HG03378 (cell line): ENCODE measurements at regions not wholly inside any gene's neighbourhood (a gene's known extent, or its start where the extent isn't known, plus 50 kb on each side); places are given as distances from the start of the nearest gene placed in this dataset.

Experiments
- ATAC-seq: cut with Tn5 transposase; IDR thresholded peaks from one replicate; pipeline ENCODE4 v1.9.1; 2021; ENCODE audit warnings: mild to moderate bottlenecking, moderate library complexity; ENCODE audit not compliant: unreplicated experiment

DNA sequence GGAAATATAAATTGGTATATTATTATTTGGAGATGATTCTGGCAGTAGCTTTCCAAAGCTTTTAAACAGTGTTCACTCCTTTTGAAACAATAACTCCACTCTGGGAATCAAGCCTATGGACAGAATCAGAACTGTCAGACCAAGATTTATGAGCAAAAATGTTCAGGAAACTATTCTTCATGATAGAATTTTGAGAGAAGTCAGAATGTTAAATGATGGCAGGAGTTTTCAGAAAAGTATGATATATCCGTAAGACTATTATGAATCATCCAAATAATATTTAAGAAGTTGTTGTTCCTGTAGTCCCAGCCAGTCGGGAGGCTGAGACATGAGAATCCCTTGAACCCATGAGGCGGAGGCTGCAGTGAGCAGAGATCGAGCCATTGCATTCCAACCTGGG is 50.5 kb upstream of the ADGRG2 start:
- ATAC-seq: no peak

DNA sequence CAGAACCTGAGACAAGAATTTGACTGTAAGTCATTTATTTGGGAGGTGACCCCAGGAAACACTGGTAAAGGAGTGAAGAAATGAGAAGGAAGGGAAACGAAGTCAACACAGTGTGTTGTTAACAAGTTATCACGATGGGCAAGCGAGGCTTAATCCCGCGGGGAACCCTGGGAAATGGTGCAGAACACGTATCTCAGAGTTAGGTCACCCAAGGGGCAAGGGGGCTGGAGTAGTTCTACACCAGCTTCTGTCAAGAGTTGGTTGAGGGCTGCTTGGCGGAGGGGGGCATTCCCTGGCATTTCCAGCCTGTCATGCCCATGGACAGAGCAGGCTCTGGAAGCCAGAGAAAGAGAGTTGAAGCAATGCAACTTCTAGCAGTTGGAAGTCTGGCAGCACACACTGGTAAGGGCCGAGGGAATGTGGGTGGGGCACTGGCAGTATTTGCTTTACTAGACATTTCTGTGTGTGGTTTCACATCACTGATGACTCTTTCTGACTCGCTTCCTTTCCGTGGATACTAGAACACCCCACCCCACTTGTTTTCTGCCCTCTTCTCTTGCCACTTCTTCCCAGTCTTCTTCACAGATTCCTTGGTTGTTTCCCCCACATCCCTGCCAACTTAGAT is 52.2 kb upstream of the ADGRG2 start:
- ATAC-seq: no peak

DNA sequence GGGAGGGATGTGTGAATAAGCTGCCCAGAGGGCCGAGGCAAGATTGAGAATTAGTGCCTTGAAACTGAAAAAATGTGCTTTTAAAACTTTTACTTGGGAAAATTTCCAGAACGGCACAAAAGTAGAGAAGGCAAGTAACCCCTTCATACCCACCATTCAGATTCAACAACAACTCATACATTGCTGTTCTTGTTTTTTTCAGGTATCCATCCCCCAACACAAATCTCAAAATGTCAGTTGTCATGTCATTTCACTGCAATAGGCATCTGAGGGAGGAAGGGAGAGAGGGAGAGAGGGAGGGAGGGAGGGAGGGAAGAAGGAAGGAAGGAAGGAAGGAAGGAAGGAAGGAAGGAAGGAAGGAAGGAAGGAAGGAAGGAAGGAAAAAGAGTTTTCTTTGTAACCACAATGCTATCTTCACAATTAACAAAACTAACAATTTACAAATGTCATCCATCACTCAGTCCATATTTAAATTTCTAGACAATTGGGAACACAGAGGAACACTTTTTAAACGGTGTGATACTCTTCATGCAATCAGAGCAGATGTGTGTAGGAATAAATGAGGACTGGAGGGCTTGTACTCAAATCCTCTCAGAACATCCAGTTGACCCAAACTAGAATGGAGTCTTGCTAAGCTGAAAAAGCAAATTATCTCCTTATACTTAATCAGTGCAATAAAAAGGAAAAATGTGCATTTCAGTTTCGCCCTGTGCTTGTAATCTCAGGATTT is 54.8 kb upstream of the ADGRG2 start:
- ATAC-seq: no peak

DNA sequence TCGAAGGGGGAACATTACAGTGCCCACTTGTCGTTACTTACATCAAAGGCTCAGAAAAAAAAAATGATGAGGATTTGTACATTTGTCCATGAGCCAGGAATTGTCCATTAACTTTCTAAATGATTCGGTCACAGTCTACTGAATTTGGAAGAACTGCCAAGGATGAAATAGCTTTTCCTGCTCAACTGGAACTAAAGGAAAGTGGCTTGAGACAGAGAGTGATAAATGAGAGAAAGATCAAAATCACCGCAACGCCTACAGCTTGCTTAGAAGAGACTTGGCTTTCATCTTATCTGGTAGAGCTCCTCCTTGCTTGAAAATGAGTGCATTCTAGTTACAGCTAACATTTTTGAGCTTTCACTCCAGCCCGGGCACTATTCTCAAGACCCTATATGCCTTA is 55.5 kb upstream of the ADGRG2 start:
- no peak for ATAC-seq

DNA sequence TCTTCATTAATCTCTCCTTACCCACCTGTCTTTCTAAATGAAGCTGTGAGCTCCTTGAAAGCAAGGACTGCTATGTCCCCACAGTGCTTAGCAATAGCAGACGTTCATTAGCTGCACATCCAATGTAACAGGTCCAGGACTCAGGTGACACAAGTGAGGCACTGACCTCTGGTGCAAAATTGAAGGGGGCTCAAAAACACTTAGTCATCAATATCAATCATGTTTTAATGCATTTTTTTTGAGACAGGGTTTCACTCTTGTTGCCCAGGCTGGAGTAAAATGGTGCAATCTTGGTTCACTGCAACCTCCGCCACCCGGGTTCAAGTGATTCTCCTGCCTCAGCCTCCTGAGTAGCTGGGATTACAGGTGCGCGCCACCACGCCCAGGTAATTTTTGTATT is 56.1 kb upstream of the ADGRG2 start:
- ATAC-seq: no peak

DNA sequence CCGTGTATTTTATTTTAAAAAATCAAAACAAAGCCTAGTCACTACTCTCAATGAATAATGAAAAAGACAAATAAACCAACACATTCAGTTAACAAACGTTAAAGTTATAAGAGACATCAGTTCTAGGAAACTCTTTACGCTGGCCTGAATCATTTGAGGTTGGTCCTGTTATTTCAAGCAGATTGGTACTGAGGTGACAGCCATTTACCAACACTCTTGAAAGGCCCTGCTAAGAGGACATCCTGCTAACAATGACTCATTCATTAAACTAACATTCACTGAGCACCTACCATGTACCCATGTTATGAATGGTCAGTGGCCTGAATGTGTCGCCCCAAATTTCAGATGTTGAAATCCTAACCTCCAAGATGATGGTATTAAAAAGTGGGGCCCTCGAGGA is 57.1 kb upstream of the ADGRG2 start:
- no peak for ATAC-seq

DNA sequence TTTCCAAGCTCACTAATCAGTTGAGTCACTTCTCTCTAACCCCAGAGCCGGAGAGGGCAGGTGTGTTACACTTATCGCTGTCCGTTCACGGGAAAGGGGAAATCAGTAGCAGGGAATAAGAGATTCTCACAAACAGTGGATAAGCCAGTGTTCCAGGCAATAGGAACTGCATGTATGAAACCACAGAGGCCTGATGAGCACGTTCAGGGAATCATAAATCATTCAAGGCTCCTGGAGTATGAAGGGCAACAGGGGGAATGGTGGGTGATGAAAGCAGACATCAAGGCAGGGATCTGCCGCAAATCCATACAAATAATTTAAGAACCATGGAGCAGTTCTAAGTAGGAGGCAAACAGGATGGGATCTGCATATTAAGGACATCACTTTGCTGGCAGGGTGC is 59.1 kb upstream of the ADGRG2 start:
- ATAC-seq: no peak

DNA sequence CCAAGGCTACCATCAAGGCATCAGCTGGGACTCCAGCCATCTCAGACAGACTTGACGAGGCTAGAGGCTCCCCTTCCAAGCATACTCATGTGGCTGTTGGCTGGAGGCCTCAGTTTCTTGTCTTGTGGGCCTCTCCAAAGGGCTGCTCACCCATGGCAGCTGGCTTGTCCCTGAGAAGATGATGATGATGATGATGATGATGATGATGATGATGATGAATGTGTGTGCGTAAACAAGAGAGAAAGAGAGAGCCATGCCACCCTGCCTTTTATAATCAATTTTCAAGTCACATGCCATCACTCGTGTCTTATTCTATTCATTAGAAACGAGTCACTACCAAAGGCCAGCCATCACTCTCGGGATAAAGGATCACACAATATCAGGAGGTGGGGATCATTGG is 60.5 kb upstream of the ADGRG2 start:
- no peak for ATAC-seq

DNA sequence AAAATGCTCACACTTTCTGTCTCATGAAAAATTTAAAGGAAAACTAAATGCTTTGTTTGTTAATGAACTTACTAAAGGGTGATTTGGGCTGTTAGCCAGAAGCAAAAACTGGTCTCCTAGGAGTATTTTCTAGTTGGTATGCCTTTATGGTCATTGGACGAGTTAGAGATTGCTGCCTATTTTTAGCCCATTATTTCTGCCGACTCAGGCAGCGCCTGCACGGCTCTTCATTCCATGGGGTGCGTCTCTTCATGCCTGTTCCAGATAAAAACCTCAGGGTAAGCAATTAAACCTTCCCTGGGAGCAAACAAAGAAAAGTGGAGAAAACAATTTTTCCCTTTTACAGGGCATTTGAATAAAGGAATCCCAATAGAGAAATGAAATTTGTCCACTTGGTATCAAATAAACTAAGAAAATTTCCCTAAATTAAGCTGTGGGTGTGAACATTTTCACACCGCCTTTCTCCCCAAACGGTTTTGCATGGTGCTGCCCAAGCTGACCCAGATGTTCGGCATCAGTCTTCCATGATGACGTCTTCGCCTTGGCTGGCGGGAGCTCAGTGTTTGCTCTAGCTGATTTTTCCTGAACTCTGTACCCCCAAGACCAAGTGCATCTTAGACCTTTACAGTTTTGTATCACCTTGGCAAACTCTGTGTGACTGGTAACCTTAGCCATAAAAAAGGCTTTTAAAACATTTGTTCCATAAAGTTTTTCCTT is 61.7 kb upstream of the ADGRG2 start:
- no peak for ATAC-seq

DNA sequence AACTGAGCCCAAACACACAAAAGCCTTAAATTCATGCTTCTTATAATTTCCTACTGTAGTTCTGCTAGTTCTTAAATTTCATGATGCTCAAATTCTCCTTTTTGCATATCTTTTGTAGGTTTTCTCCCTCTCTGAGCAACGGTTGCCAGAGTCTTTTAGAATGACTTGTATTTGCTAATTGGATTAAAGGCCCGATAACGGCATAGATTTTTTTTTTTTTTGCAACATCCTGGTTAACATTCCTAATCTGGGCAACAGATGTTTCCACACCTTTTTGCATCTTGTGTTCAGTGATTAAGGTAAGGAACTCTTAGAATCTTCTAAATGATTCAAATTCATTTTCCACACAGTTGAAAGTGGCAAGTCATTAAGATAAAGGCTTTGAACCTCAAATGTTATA is 66.3 kb upstream of the ADGRG2 start:
- no peak for ATAC-seq

DNA sequence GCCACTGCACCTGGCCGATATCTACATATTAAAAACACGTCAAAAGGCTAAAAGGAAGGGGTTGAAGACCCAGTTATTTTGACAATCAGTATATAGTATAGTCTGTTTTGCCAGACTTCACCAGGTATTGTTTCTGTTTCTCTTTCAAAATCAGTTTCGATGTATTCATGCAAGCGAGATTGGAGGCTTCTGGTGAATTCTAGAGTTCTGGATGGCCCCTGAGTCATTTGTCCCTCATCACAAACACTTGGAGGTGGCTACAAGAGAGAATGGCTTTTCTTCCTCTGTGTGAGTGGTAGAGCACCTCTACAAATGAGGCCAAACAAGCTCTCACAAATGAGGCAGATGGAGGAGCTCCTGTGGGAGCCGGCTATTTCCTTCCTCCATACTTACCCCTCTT is 68.6 kb upstream of the ADGRG2 start:
- ATAC-seq: no peak

DNA sequence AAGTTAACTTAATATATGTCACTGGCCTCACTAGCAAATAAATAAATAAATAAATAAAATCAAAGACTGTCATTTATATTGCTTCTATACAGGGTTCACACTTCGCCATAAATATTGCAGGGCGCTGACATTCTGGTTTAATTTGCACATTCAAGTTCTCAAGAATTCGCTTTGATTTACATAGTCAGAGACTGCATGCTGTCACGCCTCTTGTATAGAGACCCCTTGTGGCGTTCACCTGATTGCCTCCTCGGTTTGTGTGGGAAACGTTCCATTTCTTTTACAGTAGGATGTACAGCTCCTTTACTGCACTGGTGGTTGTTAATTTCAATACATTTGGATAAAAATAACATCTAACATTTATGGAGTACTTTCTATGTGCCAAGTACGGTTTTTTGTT is 71.3 kb upstream of the ADGRG2 start:
- no peak for ATAC-seq

DNA sequence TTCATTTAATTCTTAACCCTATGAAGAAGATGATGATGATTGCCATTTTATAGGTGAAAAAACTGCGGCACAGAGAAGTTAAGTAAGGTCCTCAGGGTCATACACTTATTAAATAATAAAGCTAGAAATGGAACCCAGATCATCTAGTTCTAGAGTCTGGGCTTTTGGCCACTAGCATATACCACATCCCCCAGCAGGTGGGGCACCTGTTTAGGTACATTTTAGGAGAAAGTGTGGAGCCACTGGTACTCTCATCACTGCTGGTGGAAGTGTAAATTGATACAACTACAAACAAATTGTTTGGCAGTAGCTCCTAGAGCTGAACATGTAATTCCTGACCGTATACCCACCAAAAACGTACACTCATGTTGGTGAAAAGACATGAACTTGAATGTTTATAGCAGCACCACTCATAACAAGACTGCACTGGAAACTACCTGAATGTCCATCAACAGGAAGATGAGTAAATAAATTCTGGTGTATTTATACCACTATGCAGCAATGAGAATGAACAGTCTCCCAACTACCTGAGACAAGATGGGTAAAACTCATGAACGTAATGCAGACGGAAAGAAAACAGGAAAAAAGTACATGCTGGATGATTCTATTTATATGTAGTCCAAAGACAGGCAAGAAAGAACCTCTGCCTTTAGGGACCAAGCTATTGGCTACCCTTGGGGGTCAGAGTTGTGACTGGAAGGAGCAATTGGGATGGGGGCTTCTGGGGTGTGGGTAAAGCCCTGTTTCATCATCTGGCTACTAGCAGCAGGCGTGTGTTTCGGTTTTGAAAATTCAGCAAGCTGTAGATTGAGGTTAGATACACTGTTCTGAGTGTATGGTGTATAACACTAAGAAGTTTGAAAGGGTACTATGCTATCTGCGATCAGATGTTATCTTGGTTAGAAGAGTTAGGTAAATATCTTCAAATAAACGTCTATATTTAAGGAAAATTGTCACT is 72.3 kb upstream of the ADGRG2 start:
- peak; percentile 80 for ATAC-seq

DNA sequence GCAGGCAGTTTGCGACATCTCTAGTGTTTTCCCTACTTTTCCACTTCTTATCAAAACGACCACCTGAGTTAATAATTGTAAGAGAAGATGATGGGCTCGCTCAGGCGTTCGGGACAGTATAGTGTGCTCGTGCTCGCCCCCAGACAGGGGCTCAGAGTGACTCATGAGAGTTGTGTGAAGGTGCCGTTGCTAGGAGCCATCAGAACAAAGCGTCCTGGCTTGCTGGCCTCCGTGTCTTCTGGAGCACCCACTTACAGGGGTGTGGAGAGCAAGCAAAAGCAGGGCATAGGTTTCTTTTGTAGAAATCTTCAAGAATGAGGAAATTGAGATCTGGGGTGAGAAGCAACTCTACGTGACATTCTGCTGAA is 73.0 kb upstream of the ADGRG2 start:
- ATAC-seq: peak; percentile 19

DNA sequence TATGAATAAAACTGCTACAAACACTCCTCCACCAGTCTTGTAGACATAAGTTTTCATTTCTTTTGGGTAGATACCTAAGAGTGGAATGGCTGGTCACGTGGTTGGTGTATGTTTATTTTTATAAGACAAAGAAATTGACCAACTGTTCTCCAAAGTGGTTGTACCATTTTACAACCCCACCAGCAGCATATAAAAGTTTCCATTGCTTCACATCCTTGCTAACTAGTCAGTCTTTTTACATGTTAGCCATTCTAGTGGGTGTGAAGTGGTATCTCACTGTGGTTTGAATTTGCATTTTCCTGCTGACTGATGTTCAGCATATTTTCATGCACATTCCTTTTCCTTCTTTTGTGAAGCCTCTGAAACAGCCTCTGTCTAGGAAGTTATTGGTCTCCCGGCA is 76.2 kb upstream of the ADGRG2 start:
- ATAC-seq: no peak

DNA sequence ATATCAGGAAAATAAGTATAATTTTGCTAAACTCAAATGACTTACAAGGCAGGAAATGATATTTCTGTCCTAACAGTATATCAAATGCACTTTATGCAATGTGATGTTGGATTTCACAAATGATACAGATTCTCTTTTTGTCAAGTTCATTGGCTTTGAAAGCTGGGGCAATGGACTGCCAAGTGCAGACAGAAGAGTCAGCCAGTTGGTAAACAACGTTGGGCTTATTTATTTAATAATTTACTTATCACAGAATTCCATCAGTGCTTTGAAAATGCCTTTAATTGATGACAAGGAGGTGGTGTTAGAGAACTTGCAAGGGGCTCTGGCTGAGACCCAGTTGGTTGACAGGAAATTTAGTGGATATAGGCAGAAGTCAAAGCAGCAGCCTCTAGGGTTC is 79.9 kb upstream of the ADGRG2 start:
- no peak for ATAC-seq

DNA sequence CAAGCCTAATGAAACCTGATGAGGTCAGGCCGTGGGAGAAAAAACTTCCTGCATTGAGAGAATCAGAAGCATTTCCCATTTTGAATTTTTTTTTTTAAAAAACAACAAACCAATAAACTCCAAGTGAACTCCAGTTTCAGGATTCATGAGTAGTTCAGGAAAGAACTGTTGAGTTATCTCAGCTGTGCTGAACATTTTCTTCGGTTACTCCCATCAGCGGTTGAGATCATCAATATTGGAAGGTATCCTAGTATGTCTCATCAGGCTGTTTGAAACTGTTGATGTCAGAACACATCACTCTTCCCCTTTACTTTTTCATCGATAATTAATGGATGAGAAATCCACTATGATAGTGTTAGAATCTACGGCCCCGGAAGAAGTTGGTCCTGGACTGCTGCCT is 82.4 kb upstream of the ADGRG2 start:
- ATAC-seq: no peak

DNA sequence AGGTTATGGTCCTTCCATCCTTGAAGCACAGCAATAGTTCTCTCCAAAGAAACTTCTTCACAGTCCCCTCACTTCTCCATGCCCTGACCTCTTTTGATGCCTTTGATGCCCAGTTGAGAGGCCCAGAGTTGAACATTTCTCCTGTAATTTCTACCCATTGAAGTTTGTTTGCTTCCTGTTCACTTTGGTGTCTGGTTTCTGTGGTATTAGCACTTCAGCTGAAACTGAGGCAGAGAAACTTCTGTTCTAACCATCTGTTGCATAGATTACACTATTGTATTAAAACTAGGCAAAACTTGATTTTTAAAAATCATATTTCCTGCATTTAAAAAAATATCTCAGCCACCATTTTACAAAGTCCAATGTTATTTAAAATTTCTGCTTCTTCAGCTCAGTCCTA is 89.8 kb upstream of the ADGRG2 start:
- ATAC-seq: no peak

DNA sequence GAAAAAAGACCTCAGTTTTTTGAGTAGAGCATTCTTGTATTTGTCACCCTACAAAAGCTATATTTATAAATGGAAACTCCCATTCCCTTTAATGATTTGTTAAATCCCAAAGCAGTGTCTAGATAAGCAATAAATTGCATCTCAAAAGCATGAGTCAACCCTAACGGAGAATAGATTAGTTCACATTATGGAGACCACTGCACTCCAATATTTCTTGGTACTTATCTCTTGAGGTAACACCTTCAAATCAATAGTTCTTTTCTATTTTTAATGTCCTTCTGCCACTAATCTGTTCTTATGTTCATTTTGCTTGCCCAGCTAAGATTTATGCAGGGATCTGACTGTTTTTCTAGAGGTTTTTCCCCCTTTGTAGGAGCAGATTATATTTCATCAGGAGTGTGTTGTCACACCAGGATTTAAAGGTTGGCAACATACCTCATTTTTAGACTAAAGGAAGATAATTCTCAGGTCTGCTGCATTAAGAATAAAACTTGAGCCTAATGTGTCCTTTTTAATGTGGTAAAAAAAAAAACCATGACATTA is 91.4 kb upstream of the ADGRG2 start:
- ATAC-seq: no peak

DNA sequence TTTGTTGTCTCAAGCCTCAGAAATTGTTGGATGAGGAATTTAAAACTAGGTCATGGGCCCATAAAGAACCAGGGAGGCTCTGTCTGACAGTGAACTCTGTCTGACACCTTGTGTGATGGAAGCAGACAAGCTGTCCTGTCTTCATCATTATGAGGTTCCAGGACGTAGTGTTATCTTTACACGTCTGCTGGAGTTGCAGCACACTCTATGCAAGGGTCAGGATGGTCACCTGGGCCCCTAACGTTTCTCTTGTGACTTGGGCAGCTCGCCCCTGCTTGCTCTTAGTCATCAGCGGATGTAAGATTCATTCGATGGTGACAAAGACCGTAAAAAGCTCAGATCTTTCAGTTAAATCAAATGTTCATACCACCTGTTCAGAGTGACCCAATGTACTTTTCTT is 92.0 kb upstream of the ADGRG2 start:
- ATAC-seq: no peak

DNA sequence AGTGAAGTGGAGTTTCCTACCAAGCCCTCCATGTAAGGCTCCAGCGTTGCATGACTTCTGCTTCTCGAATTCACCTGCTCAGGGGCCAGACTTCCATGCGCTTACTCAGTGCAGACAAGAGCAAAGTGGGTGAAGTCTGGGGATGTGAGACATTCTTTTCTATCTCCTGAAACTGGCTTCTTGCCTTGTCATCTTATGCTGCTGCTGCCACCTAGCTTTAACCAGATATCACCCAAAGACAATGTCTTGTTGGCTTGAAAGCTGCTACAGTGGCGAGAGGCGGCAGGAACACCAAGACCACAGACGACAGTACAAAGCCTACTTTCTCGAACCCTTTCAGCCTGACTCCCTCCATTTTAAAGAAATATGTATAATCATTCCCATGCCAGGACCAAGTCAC is 103.6 kb upstream of the ADGRG2 start:
- no peak for ATAC-seq
